ENCODE measurements at regions not wholly inside any gene's neighbourhood (a gene's known extent, or its start where the extent isn't known, plus 50 kb on each side); places are given as distances from the start of the nearest gene placed in this dataset.

DNA sequence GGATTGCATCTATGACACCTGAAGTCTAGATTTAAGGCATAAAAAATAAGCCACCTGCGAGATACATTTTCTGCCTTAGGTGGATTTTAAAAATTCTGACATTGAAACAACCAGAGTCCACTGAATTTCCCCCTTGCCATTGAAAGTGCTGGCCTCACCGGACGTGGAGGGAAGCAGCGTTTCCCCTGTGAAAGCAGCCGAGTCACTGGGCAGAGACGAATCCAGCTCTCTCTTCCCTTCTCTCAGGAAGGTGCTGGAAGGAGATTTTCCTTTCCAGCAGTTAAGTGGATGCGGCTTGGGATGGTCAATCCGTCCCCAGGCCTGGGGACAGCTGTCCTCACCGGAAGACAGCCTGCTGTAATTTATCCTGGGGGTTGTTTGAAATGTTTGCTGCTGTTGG is 270.9 kb upstream of the FOXF1 start:
- TF ChIP-seq, protein P1, sequence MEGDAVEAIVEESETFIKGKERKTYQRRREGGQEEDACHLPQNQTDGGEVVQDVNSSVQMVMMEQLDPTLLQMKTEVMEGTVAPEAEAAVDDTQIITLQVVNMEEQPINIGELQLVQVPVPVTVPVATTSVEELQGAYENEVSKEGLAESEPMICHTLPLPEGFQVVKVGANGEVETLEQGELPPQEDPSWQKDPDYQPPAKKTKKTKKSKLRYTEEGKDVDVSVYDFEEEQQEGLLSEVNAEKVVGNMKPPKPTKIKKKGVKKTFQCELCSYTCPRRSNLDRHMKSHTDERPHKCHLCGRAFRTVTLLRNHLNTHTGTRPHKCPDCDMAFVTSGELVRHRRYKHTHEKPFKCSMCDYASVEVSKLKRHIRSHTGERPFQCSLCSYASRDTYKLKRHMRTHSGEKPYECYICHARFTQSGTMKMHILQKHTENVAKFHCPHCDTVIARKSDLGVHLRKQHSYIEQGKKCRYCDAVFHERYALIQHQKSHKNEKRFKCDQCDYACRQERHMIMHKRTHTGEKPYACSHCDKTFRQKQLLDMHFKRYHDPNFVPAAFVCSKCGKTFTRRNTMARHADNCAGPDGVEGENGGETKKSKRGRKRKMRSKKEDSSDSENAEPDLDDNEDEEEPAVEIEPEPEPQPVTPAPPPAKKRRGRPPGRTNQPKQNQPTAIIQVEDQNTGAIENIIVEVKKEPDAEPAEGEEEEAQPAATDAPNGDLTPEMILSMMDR (IDR thresholded peaks at IDR 0.05), result no peak
- no peak for TF ChIP-seq POLR2A (IDR thresholded peaks at IDR 0.05)
- TF ChIP-seq POLR2AphosphoS5 (IDR thresholded peaks at IDR 0.05), result no peak
- no peak for TF ChIP-seq EP300 (IDR thresholded peaks at IDR 0.05)
